ENCODE measurements at regions not wholly inside any gene's neighbourhood (a gene's known extent, or its start where the extent isn't known, plus 50 kb on each side); places are given as distances from the start of the nearest gene placed in this dataset.
"Not testable (repeated sequence)": the region's sequence is repeated elsewhere in the genome, so short reads cannot be mapped to it uniquely, and the experiment has no call there.

DNA sequence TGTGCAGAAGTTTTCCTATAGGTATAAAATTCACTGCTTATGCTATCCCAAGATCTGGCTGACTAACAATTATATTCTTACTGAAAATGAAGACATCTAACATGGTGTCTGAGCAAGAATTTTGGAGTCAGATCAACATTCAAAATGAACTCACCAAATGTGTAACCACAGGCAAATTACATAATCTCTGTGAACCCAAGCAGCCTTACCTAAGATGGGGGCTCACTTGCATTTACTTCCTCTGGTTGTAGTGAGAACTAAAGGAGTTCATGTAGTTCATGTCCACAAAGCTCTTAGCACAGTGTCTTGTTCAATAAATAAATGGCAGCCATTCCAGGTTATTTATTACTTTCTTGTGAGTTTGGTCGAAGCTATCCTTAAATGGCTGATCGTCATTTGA is 163.9 kb upstream of the LCORL start:
- DNase-seq: peak; percentile 5

GRCh38 chr4:18180892-18181291 is 159.3 kb upstream of the LCORL start:
- no peak for DNase-seq

GRCh38 chr4:18180122-18180521 is 158.6 kb upstream of the LCORL start:
- no peak for DNase-seq

DNA sequence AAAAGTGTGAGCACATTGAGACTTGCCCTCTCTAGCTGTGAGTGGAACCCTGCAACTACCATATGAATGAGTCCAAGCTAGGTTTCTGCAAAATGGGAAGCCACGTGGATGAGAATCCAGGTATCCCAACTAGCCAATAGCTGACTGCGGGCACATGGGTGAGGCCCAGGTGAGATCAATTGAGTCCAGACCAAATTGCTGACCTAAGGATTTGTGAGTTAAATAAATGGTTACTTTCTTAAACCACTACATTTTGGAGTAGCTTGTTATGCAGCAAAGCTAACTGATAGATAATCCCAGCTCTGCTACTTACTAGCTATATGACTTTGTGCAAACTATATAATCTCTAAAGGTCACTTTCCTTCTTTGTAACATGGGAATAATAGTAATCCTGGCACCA is 150.3 kb upstream of the LCORL start:
- DNase-seq: no peak

DNA sequence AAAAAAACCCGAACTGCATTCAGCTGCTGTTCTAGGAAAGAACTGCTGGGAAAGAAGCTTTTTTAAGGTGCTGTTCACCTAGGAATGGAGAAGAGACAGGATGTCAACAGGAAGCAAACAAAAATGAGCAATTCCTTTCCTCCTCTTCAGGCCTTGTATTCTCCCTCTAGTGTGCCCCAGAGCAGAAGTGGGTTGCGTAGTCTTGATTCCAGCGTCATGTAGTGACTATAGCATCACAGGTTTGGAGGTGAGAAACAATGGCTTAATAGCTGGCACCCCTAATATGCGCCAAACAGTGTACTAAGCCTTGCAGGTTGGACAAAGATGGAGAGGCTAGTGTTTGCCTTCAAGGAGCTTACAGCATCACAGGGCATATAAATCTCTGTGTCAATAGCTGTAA is 146.3 kb upstream of the LCORL start:
- no peak for DNase-seq

GRCh38 chr4:18166925-18167324 is 145.4 kb upstream of the LCORL start:
- DNase-seq: no peak

- DNase-seq: no peak
Measured at GRCh38 chr4:18162453-18162852, 140.9 kb upstream of the LCORL start.

- DNase-seq: not testable (repeated sequence)
Measured at GRCh38 chr4:18159117-18159912, 137.8 kb upstream of the LCORL start.

DNA sequence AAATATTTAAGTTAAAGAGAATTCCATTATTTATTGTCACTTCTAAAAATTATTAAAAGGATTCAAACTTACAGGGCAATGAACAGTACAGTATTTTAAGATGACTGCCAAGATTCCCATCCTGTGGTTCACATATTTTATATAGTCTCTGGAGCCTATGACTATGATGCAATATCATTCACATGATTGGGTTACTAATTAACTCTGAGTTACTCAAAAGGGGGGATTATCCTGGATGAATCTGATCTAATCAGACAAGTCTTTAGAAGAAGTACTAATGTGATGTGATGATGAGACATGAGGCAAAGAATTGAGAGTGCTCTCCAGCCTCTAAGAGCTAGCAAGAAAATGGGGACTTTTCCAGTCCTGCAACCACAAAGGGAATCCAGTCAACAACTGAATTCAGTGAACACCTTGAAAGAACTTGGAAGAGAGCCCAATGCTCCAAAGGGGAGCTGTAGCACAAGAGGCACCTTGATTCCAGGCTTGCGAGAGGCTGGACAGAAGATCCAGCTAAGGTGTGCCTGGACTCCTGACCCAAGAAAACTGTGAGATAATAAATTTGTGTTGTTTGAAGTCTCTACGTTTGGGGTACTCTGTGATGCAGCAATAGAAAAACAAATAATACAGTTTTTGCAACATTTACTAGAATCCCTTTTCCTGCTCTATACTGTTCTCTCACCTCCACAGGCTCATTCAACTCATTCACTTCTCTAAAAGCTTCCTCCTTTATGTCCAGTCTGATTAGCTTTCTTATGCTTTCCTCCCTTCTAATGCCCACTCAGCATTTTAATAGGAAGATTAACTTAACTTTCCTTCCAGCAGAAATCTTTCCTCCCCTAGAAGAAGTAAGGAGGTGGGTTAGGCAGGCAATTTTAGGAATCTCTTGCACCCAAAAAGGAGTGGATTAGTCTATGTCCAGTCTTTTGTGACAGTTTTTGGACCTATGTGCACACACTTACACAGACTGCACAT is 133.8 kb upstream of the LCORL start:
- no peak for DNase-seq

GRCh38 chr4:18138076-18138665 is 116.6 kb upstream of the LCORL start:
- no peak for DNase-seq

- no peak for DNase-seq
Measured at GRCh38 chr4:18134111-18134510, 112.6 kb upstream of the LCORL start.

DNA sequence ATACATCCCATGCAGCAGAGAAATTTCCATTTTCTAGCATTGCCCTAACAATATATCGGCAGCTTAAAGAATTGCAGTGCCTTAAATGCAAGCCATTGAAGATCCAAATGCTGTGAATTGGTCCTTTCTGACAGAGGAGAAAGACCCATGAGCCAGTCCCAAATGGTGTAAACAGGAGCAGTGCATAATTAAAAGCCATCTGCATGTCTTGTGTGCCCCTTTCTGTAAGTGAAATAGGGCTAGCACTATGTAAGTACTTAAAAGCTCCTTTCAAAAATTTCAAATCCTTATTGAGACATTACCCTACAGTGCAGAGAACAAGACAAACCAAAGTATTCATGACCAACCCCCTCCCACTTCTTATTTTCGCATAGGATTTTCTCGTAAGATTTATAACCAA is 108.7 kb upstream of the LCORL start:
- no peak for DNase-seq

GRCh38 chr4:18128241-18128640 is 106.7 kb upstream of the LCORL start:
- no peak for DNase-seq

DNA sequence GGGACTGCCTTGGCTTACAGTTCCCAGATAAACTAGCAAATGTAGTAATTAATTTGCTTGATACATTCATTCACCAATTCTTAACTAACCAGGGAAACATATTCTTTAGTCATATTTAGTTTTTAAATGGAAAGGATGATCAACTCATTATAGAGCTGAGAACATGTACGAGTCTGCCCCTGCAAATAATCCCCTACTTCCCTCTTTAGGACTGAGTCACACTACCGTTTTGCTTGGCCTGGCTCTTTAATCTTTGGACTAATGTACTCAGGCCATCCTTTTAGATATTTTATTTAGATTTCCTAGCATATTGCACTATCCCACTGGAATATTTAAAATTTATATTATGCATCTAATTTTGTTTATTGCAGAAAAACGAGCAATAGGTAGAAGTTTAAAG is 105.5 kb upstream of the LCORL start:
- DNase-seq: peak; percentile 44

DNA sequence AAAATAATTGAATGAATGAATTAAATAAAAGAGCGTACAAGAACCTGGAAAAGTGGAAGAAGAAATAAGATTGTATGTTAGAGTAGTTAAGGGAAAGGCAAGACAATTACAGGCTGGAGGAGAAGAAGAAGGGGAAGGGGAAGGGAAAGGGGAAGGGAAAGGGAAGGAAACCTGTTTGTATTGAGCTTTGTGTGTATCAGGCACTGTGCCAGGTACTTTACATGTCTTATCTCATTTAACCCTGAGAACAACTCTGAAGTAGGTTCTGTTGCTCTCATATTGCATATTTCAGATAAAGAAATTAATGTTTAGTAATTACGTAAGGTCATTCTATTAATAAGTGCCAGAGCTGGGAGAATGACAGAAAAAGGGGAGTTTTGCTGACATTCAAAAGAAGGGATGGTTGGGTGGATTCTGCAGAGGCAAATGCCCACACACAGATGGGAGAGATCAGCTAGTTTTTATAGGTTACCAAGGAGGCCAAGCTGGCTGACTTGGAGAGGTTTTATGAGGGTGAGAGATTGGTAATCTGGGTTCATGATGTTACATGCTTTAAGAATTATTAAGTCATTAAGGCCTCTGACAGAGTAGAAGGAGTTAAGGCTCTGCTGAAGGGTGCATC is 92.3 kb upstream of the LCORL start:
- DNase-seq: no peak

GRCh38 chr4:18111081-18111480 is 89.5 kb upstream of the LCORL start:
- DNase-seq: no peak

DNA sequence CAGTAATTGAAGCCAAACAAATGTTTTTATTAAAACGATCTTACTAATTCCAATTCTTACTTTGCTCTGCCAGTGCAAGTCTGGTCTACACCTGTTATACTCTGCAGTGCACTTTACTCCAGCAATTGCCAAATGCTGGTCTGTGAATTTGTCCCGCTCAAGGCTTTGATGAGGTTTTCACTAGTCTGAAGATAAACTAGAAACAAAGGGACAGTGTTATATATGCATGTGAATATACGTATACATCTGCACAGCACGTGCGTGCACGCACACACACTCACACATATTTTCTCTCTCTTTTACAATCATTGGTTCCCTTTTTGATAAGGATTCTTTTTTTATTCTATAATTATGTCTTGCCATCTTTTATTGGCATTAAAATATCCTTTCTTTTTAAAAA is 88.5 kb upstream of the LCORL start:
- no peak for DNase-seq

- no peak for DNase-seq
Measured at GRCh38 chr4:18109676-18110075, 88.1 kb upstream of the LCORL start.

- not testable (repeated sequence) for DNase-seq
Measured at GRCh38 chr4:18107848-18108528, 86.4 kb upstream of the LCORL start.

DNA sequence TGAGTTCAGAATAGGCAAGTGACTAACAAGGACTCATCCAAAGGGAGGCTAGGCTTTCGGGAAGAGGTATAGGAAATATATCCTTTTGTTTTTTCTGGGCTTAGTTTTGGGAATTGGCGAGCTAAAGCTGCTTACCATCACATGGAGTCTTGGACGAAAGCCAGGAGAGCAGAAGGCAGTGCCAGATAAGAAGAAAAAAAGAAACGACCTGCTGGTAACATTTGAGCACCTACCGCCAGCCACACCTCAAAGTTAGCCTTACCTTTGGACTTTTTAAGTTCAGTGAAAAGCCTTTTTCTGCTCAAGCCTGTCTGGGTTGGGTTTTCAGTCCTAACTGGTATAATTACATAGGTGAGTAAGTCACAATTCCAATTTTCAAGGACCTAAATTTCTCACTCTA is 85.1 kb upstream of the LCORL start:
- no peak for DNase-seq

DNA sequence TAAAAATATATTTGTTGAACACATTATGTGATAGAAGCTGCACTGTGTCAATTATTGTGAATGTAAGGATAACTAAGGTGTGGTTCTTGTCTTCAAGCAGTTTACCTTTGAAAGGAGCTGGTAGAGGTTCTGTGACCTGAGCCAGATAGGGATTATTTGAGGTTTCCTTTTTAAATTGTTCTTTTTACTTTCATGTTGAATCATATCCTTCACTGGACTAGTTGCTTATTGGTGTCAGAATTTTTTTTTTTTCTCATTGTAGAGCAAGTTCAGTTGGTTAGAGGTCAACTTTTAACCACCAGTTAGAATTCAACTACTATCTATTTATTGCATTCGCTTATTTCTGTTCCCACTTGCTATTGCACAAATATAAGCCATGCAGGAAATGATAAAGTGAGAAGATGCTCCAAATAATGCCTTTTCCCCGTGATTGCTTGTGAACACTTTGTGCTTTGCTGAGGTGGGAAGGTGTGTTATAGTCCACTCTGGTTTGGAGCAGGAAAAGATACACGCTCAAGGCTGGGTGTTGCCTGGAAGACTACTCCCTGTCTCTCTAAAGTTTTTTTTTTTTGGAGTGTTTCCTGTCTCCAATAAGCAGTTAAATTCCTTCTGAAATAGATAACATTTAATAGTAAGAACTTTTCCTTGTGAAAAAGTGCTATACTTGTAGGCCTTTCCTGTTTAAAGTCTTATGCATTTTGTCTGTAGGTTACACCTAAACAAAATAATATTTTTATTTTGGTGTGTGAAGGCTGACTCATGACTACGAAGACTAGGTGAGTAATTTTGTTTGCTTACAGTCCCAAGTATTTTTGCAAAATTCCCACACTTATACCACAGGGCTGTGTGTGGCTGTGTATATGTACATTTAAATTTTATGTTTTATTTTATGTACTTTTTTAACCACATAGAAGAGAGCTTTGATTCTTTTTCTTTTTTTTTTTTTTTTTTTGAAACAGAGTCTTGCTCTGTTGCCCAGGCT is 83.8 kb upstream of the LCORL start:
- DNase-seq: no peak

Measured in MV-4-11 (cell line).